ENCODE measurements at regions not wholly inside any gene's neighbourhood (a gene's known extent, or its start where the extent isn't known, plus 50 kb on each side); places are given as distances from the start of the nearest gene placed in this dataset.

DNA sequence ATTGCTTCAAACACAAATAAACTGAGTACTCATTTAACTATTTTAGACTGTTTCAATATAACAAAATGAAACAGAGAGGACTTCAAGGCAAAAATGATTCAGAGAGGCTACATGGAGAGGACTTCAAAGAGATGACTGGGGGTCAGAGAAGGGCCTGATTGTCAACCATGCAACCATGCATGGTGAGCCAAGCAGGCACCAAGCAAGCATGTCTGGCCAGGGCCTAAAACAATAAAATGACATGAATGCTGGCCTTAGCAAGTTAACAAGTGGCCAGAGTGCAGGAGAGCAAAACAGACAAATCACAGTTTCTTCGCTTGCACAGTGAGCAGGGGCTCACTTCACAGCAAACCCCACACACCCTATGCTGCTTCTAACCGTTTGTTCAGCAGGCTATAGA, 356.5 kb upstream of the MTPN start:
- TF ChIP-seq, protein P1, sequence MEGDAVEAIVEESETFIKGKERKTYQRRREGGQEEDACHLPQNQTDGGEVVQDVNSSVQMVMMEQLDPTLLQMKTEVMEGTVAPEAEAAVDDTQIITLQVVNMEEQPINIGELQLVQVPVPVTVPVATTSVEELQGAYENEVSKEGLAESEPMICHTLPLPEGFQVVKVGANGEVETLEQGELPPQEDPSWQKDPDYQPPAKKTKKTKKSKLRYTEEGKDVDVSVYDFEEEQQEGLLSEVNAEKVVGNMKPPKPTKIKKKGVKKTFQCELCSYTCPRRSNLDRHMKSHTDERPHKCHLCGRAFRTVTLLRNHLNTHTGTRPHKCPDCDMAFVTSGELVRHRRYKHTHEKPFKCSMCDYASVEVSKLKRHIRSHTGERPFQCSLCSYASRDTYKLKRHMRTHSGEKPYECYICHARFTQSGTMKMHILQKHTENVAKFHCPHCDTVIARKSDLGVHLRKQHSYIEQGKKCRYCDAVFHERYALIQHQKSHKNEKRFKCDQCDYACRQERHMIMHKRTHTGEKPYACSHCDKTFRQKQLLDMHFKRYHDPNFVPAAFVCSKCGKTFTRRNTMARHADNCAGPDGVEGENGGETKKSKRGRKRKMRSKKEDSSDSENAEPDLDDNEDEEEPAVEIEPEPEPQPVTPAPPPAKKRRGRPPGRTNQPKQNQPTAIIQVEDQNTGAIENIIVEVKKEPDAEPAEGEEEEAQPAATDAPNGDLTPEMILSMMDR (IDR thresholded peaks at IDR 0.05), result no peak
- TF ChIP-seq POLR2AphosphoS5 (IDR thresholded peaks at IDR 0.05), result no peak

All from upper lobe of left lung (tissue), 4 donors.